T-helper 1 cell treated with Interleukin-12 subunit alpha and Interleukin-12 subunit beta and Interleukin-4 antibody, amounts not matched to agents 30 ng/mL and 1 ng/mL, for 36 hours (primary cell): ENCODE measurements at regions not wholly inside any gene's neighbourhood (a gene's known extent, or its start where the extent isn't known, plus 50 kb on each side); places are given as distances from the start of the nearest gene placed in this dataset.
"Not testable (repeated sequence)": the region's sequence is repeated elsewhere in the genome, so short reads cannot be mapped to it uniquely, and the experiment has no call there.

Source experiments
- intact Hi-C: fragments of 100-400 bp; cut with micrococcal nuclease; formaldehyde crosslinking; loops from one replicate; pipeline ENCODE4 v1.15.1; 2024

- intact Hi-C loops = no loop called here
Observed at GRCh38 chr14:87434680-87435079, 558.3 kb downstream of the GALC start.

GRCh38 chr14:87434011-87434410 lies 559.0 kb downstream of the GALC start:
- intact Hi-C loops = no loop called here

- intact Hi-C loops = no loop called here
Observed at GRCh38 chr14:87432698-87433097, 560.3 kb downstream of the GALC start.

GRCh38 chr14:87430810-87431209 lies 562.2 kb downstream of the GALC start:
- intact Hi-C loops = no loop called here

DNA sequence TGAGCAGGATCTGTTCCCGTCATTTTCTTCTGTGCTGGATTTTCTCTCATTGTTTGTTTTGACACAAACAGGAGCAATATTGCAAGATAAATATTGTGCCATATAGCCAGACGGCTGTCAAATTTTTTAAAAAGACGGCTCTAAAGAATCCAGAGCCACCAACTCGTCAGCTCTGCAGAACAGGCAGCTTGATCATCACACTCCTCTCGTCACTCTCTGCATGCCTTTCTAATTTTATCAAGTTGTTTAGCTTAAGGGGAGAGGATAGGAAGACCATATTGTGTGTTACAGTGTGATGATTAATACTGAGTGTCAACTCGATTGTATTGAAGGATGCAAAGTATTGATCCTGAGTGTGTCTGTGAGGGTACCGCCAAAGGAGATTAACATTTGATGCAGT lies 562.8 kb downstream of the GALC start:
- intact Hi-C loops = no loop called here

GRCh38 chr14:87419925-87420324 lies 573.1 kb downstream of the GALC start:
- intact Hi-C loops = no loop called here

- intact Hi-C loops = no loop called here
Observed at GRCh38 chr14:87411370-87411769, 581.6 kb downstream of the GALC start.

GRCh38 chr14:87409393-87409792 lies 583.6 kb downstream of the GALC start:
- intact Hi-C loops = no loop called here

DNA sequence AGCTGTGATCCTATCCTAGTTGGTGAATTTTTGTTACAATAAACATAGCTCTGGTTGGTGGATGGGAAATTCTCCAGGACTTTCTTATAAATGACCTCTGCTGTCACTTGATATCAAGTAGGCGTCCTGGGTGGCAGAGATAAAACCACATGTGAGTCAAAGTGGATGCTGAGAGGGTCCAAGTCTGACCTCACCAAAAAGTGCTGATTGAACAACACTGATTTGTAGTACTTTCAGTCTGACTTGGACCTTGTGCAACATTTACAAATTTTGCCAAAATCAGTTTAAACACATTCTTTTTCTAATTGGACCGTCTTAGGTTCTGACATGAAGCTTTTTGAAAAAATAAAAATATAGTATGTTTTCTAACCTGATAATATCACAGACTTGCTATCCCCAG lies 585.6 kb downstream of the GALC start:
- intact Hi-C loops = no loop called here

- intact Hi-C loops = no loop called here
Observed at GRCh38 chr14:87405563-87405962, 587.4 kb downstream of the GALC start.

- intact Hi-C loops = no loop called here
Observed at GRCh38 chr14:87397499-87397898, 595.5 kb downstream of the GALC start.

GRCh38 chr14:87391066-87391465 lies 601.9 kb downstream of the GALC start:
- intact Hi-C loops = no loop called here

GRCh38 chr14:87388946-87389345 lies 604.0 kb downstream of the GALC start:
- intact Hi-C loops = no loop called here

- intact Hi-C loops = no loop called here
Observed at GRCh38 chr14:87387806-87388205, 605.2 kb downstream of the GALC start.

DNA sequence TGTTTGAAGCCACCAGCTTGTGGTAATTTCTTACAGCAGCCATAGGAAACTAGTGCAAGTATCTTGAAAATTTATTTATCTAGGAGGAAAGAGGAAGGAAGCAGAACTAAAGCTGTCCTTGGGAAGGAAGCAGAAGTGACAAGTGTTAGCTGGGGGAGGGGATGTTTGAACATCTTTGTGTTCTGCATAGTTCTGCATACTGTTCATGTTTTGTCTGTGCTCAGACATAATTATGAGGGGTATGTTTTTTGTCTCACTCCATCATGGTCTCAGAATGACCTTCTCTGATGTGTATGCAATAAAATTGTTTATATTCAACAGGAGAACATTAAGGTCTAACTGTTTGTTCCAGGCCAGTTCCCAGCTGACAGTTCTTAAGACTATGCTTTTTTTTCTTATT lies 606.5 kb downstream of the GALC start:
- intact Hi-C loops = no loop called here

DNA sequence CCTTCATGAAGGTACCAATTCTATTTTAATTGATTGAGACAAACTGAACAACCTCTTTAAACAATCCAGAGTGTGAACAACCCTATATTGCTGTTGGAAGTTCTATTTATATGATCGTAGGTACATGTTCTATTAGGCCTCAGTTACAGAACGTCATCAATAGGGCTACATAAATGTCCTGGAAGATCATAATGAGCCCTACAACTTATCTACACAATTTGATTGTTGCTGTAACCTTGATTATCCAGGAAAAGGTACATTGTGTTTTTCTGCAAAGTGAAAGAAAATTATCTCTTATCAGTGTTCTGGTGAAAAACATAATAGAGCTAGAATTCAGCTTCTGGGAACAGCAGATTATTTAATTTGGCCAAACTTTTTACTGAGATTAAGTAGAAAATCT lies 612.9 kb downstream of the GALC start:
- intact Hi-C loops = no loop called here

DNA sequence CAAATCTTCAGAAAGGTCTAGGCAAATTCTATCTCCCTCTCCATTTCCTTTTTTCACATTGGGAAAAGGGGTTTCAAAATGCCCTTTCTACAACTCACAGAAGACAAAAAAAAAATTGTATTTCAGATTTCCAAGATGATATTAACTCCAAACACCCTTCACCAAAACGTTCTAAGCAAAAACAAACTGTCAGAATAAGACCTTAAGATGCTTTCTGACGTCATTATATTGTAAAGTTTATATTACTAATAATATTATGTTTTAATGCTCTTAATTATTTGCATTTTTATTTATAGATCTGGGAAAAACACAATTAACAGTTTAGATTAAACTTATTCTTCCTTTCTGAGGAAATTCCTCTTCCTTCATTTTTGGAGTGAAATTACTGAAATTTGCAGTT lies 624.2 kb downstream of the GALC start:
- intact Hi-C loops = no loop called here

GRCh38 chr14:87360246-87360645 lies 632.7 kb downstream of the GALC start:
- intact Hi-C loops = not testable (repeated sequence)

DNA sequence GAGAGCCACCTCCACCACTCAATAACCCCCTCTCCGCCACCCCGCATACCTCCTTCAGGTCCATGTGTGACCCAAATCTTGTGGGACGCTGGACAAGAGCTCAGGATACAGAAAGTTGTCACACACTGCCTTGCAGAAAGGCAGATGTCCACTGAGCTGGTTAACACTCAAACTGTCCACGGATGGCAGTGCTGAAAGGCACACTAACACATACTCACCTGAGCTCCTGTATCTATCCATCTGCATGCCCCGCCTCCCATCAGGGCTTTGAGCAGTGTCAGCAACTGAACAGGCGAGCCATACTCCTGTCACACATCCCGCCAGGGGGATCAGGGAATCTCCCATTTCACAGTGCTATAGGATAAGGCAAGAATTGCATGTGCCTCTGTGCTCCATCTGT lies 642.0 kb downstream of the GALC start:
- intact Hi-C loops = no loop called here

- intact Hi-C loops = no loop called here
Observed at GRCh38 chr14:87349921-87350320, 643.1 kb downstream of the GALC start.

- intact Hi-C loops = no loop called here
Observed at GRCh38 chr14:87343652-87344051, 649.3 kb downstream of the GALC start.

GRCh38 chr14:87334997-87335685 lies 657.8 kb downstream of the GALC start:
- intact Hi-C loops = no loop called here

- intact Hi-C loops = no loop called here
Observed at GRCh38 chr14:87331991-87332390, 661.0 kb downstream of the GALC start.

DNA sequence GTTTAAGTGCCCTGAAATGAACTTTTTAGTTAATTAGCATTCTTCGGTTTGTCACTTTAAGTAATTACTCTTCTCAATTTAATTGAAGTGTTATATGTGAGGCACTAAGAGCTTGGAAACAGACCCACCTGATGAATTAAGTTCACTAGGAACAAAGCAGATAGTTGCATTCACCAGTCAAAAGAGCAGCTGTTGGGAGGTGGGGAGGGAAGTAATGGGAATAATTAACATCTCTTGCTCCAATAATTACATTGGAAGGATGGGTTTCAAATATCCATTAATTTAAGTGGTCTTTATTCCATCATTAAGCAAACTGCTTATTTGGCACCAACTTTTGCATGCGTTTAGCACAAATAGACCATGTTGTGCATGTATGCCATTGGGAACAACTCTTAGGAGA lies 667.2 kb downstream of the GALC start:
- intact Hi-C loops = no loop called here
